ENCODE measurements at regions not wholly inside any gene's neighbourhood (a gene's known extent, or its start where the extent isn't known, plus 50 kb on each side); places are given as distances from the start of the nearest gene placed in this dataset.

DNA sequence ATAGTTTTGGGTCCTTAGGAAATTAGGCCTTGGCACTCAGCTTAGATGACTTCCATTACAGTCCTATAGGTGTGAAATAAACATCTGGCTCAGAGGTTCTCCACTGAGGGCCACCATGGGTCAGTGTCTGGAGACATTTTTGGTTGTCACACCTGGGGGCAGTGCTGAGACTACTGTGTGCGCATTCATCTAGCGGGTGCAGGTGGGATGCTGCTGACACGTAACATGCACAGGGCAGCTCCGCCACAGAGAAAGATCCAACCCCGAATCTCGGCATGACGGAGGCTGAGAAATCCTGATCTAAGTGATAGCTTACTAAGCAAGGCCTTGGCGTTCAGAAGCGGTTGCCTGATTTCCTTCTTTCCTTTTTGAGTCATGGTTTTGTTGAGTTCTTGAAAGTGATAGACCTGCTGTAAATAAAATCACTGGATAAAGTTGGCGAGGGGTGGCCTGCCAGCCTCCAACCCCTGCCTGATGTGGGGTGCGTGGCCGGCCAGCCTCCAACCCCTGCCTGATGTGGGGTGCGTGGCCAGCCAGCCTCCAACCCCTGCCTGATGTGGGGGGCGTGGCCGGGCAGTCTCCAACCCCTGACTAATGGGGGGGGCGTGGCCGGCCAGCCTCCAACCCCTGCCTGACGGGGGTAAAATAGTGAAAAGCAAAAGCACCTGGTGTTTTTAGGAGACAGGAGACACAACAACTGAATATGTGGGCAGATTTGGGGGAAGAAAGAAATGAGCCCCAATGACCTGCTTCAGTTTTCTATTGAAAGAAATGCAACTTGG is 158.1 kb downstream of the CDH26 start:
- no peak overlapping the region for H3K27ac ChIP-seq

DNA sequence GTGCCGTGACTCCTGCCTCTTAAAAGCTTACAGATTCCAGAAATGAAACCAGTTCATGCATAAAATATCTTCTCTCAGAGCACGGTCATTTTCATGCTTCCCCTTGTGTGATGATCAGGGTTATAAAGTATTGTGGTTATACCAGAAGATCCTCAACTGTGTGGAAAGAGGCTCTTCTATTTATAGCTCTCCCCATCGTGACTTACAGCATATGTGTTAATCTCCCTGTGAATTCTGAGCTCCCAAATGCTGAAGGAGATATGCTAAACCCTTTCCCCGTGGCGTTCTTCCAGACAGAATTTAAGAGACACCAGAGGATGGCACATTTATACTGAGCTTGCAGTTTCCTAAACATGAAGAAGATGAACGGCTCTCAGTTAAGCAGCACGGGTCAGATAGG is 158.8 kb downstream of the CDH26 start:
- TF ChIP-seq POLR2A (IDR thresholded peaks at IDR 0.05), result no peak
- TF ChIP-seq, protein P1, sequence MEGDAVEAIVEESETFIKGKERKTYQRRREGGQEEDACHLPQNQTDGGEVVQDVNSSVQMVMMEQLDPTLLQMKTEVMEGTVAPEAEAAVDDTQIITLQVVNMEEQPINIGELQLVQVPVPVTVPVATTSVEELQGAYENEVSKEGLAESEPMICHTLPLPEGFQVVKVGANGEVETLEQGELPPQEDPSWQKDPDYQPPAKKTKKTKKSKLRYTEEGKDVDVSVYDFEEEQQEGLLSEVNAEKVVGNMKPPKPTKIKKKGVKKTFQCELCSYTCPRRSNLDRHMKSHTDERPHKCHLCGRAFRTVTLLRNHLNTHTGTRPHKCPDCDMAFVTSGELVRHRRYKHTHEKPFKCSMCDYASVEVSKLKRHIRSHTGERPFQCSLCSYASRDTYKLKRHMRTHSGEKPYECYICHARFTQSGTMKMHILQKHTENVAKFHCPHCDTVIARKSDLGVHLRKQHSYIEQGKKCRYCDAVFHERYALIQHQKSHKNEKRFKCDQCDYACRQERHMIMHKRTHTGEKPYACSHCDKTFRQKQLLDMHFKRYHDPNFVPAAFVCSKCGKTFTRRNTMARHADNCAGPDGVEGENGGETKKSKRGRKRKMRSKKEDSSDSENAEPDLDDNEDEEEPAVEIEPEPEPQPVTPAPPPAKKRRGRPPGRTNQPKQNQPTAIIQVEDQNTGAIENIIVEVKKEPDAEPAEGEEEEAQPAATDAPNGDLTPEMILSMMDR (IDR thresholded peaks at IDR 0.05), result no peak
- intact Hi-C loops (cut with DNase I; ENCODE audit: low total_unique reads), result no loop called here
- Histone ChIP-seq H3K27me3 (no peaks in the 10 kb centered on the region), H3K9me3 (no peaks in the 10 kb centered on the region), H3K4me1 (no peaks in the 10 kb centered on the region), H3K27ac (no peak overlapping the region), H3K4me3 (no peak overlapping the region), H3K36me3 (no peaks in the 10 kb centered on the region)
- DNase-seq, result no peak

More for the DNA sequence above, 158.1 kb downstream of the CDH26 start:
- Histone ChIP-seq H3K36me3 (no peaks in the 10 kb centered on the region), H3K27me3 (no peaks in the 10 kb centered on the region), H3K4me3 (no peak overlapping the region), H3K9me3 (no peaks in the 10 kb centered on the region), H3K4me1 (no peaks in the 10 kb centered on the region)
- intact Hi-C loops (cut with DNase I; ENCODE audit: low total_unique reads), result no loop called here
- TF ChIP-seq POLR2A (IDR thresholded peaks at IDR 0.05), result no peak
- TF ChIP-seq, protein P1 (IDR thresholded peaks at IDR 0.05), result no peak
- no peak for DNase-seq

DNA sequence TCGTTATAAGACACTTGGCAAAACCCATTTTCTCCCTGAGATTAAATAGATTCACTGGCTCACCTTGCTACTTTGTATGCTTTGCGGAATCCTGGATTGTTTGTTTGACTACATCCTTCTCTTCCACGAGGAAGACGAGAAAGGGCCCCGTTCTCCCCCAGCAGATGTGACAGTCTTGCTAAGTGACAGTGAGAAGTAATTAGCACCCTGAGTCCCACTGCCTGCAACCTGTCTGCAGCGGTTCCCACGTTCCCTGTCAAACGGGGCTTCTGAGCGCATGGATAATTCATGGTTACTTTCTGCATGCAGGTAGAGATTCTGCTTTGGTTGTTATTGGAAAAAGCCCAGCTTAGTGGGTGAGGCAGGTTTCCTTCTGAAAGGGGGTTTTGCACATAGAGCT is 163.7 kb downstream of the CDH26 start:
- no peaks in the 10 kb centered on the region for H3K9me3 ChIP-seq
- no peak for DNase-seq
- no peak overlapping the region for H3K27ac ChIP-seq
- no peak overlapping the region for H3K4me3 ChIP-seq
- H3K36me3 ChIP-seq, result no peaks in the 10 kb centered on the region
- H3K27me3 ChIP-seq, result no peaks in the 10 kb centered on the region
- H3K4me1 ChIP-seq, result no peaks in the 10 kb centered on the region
- TF ChIP-seq, protein P1 (IDR thresholded peaks at IDR 0.05), result no peak
- no peak for TF ChIP-seq POLR2A (IDR thresholded peaks at IDR 0.05)
- intact Hi-C loops (cut with DNase I; ENCODE audit: low total_unique reads), result no loop called here

DNA sequence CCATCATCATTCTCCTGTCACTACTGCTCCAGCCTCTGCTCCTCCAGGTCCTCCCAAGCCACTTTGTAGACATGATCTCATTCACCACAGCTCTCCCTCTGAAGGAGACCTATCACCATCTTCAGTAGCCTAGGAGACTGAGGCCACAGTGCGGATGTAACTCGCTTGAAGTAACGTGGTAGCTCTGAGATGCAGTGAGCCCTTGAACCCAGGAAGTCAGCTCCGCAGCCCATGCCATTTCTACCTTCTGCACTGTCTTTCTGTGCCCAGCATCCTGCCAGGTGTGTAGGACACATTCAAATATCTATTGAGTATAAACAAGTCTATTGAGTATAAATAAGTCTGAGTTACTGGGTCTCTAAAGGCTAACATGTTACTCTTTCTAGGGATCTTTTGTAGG is 164.4 kb downstream of the CDH26 start:
- Histone ChIP-seq H3K9me3 (no peaks in the 10 kb centered on the region), H3K4me3 (no peak overlapping the region), H3K27ac (no peak overlapping the region), H3K36me3 (no peaks in the 10 kb centered on the region), H3K4me1 (no peaks in the 10 kb centered on the region), H3K27me3 (no peaks in the 10 kb centered on the region)
- TF ChIP-seq POLR2A (IDR thresholded peaks at IDR 0.05), result no peak
- TF ChIP-seq, protein P1 (IDR thresholded peaks at IDR 0.05), result no peak
- DNase-seq, result no peak
- intact Hi-C loops (cut with DNase I; ENCODE audit: low total_unique reads), result no loop called here

DNA sequence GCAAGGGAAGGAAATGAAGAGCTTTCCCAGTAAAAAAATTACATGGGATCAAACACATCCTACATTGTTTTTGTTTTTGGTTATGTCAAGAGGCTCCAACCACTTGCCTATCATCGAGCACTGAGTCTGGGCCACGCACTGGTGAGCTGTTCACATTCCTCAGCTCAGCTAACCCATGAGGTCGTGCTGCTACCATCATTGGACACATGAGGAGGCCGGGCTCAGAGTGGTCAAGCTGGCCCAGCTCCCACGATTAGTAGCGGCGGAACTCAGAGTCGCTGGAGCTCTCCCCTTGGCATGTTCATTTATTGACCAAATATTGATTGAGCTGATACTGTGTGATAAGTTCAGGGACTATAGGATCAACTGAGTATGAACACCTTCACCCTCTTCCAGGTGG is 164.9 kb downstream of the CDH26 start:
- Histone ChIP-seq H3K9me3 (no peaks in the 10 kb centered on the region), H3K27me3 (no peaks in the 10 kb centered on the region), H3K4me1 (no peaks in the 10 kb centered on the region), H3K4me3 (no peak overlapping the region), H3K27ac (no peak overlapping the region), H3K36me3 (no peaks in the 10 kb centered on the region)
- intact Hi-C loops (cut with DNase I; ENCODE audit: low total_unique reads), result no loop called here
- TF ChIP-seq, protein P1 (IDR thresholded peaks at IDR 0.05), result no peak
- TF ChIP-seq POLR2A (IDR thresholded peaks at IDR 0.05), result no peak
- DNase-seq, result no peak

Measured in uterus (tissue), 3 donors.